NCI-H345 treated with DMSO at 0.1 percent for 48 hours (cell line): ENCODE measurements at regions not wholly inside any gene's neighbourhood (a gene's known extent, or its start where the extent isn't known, plus 50 kb on each side); places are given as distances from the start of the nearest gene placed in this dataset.

Source experiments
- DNase-seq: peaks from one replicate; lab custom pipeline; 2025; ENCODE audit not compliant: unreplicated experiment; lab: John Stamatoyannopoulos, UW

DNA sequence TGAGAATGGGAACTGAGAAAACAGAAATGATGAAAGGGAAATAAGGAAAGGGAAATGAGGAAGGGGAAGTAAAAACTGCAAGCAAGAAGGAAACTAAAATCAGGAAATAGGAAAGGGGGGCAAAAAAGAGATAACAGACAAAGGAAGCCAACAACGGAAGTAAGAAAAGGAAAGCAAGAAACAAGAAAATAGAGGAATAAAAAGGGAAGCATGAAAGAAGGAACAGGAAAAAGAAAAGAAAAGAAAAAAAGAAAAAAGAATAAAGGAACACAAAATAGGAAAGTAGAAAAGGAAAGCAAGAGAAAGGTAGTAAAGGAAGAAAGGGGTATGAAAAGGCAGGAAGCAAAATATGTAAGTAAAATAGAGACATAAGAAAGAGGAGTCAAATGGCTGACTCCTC, 241.2 kb upstream of the NCKAP5 start:
- DNase-seq, result no peak

DNA sequence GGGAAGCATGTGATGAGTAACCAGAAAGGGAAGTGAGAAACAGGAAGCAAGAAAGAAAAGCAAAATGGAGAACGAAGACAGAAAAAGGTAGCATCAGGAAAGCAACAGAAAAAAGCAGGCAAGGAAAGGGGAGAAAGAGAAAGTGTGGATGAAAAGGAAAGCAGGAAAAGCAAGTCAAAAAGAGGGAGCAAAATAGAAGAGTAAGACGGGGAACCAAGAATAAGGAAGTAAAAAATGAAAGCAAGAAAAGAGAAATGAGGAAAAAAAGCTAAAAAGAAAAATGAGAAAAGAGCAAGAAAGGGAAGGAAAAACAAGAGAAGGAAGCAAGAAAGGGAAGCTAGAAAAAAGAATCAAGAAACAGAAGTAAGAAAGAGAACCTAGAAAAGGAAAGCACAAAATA, 242.3 kb upstream of the NCKAP5 start:
- no peak for DNase-seq

DNA sequence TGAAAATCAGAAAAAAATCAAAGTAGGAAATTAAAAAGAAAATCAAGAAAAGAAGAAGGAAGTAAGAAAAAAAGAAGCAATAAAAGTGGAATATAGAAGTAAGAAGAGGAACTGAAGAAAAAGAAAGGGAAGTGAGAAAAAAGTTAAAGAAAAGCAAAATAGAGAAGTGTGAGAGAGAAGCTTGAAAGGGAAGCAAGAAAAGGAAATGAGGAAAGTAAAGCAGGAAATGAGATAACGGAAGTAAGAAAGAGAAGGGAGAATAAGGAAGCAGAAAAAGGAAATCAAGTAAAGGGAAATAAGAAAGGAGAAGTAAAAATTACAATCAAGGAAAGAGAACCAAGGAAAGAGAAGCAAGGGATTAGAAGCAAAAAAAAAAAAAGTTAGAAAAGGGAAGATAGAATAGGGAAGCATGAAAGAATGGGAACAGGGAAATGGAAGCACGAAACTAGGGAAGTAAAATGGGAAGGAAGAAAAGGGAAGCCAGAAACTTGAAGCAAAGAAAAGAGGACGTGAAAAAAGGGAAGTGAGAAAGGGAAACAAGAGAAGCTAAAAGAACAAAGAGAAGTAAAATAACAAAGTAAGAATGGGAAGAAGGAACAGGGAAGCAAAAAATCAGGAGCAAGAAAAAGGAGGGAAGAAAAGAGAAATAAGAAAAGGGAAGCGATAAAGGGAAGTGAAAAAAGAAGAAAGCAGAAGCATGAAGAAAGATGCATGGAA, 243.3 kb upstream of the NCKAP5 start:
- no peak for DNase-seq

DNA sequence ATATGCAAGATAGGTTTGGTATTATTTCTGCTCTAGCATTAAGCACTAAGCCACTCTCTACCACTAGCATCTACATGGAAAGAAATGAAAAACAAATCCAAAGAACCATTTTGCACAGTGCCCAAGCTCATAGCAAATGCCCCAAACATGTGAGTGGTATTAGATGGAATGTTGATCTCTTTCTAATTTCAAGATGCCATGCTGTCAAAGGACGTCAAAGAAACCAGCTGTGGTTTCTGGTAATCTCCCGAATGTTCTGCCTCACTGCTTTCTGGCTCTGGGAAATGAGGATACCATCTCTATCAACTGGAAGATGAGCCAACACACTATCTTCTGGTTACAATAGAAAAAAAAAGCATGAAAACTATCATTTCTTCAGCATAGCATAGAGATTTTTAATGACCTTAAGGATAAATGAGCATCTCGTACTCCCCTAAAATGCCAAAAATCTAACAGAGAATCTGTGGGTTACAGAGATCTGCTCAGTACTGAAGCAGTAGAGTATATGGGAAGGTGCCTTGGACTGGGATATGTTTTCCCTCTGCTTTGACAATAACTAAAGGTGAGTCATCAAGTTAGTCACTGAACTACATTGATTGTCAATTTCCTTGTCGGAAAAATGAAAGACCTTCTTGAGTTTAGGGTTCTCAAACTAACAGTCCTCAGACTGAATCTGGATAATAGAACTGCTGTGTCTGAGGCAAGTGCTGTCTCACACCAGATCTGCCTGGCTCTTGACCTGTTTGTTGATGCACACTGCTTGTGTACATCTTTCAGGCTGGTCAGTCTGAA, 244.8 kb upstream of the NCKAP5 start:
- DNase-seq, result no peak

DNA sequence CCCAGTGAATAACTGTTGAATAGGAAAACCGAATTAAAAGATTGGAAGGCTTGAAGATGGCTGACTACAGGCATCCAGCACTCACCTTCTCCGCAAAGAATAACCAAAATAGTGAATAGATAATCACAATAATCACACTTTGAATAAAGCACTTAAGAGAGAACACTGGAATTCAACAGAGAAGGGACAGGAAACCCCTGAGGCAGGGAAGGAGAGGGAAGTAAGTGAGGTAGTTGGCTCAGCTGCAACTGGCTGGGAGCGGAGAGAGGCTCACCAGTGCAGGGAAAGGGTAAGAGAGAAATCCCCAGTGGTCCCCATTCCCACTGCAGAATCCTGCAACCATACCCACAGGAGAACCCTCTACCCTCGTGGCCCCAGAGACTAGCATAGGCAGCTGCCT, 246.6 kb upstream of the NCKAP5 start:
- DNase-seq, result no peak

DNA sequence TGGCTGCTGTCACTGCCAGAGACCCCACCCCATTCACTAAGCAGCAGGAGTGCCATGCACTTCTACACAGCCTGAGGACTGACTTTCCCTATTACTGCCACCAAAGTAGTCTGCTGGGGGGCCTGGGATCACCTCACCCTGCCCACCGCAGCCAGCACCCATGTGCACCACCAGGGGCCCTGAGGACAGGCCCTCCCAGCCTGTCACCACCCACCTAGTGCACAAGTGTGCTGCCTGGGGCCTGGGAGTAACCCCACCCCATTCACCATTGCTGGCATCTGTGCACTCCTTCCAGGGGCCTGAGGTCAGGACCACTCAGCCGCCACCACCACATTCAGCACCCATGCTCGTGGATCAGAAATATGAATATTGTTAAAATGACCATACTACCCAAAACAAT, 247.8 kb upstream of the NCKAP5 start:
- no peak for DNase-seq

DNA sequence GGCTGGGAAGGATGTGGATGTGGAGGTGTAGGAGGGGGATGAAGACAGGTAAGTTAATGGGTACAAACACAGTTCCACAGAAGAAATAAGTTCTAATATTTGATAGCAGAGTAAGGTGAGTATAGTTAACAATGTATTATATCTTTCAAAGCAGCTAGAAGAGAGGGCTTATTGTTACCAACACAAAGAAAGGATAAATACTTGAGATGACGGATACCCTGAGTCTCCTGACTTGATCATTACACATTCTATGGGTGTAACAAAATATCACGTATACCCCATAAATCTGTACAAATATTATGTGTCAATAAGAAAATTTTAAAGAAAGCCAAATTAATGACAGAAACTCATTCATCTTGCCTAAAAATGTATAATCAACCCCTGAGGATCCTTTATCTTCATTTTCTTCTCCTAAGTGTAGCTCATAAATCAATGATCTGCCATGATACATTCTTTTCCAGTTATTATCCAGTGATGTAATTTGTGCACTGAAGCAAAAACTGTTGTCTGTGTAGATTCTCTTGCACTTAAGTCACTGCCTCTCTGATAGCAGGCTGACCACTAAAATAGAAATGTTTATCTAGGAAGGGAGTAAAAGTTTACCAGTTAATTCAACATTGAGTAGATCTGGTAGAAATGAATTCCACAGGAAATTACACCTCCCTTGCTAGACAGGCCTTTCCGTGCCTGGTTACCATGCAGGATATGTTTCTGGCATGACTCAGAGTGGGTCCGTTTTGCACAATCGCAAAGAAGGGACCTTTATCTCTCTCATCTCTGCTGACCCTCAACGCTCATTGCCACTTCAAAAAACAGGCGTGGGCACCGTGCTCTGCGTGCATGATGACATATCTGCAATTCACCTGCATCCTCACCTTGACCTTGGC, 249.7 kb upstream of the NCKAP5 start:
- DNase-seq, result no peak

DNA sequence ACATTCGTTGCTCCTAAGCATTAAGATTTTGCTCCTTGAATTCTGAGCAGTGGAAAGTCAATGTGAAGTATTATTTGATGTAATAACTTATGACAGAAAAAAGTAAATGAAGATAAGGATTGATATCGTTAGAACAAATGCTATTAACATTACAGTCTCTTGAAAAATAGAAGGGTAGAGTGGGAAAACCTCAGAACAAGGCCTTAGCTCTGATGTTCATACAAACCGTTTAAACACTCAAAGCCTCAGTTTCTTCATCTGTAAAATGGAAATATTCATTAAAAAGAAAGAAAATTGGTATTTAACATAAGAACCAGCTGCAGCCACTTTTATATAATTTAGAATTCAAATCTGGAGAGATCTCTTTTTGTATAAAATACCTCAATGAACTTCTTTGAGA, 250.4 kb upstream of the NCKAP5 start:
- no peak for DNase-seq

DNA sequence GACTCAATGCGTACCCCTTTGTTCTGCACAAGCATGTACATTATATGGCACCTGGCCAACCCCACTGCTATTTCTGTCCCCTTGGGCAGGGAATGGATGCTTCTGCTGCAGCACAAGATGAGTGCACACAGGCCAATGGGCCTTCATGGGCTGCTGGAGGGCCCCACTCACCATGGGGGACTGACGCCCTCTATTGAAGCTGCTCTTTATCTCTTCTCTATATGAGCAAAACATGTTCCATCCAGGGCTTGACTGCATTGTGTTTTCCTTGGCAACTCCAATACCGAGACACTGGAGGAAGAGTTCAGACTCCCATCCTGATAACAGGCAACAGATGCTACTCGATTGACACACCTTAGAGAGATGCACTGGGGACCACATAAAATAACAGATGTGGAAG, 251.6 kb upstream of the NCKAP5 start:
- DNase-seq, result no peak

DNA sequence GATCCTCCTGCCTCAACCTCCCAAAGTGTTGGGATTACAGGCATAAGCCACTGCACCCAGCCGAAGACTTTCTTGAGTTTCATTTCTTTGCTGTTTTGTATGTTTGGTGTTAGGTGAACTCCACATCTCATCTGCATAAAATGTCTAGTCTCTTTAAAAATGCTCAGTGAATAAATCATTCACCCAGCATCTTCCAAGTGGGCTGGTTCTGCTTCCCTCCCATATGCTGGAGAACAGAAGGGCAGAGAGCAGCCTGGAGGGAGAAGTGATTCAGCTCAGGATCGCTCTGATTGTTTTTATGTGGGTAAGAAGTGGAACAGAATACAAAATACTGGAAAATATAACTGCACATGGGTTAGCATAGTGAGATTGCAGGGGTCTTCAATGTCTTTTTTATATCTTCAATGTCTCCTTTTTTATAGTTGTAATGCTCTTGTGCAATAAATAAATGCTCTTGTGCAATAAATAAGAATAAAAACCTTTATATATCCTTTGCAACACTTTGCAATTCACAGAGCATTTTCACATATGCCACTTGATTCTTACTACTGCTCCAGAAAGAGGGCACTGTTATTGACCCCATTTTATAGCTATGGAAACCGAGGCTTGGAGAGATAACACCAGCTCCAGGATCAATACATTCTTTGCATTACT, 253.0 kb upstream of the NCKAP5 start:
- DNase-seq, result no peak

DNA sequence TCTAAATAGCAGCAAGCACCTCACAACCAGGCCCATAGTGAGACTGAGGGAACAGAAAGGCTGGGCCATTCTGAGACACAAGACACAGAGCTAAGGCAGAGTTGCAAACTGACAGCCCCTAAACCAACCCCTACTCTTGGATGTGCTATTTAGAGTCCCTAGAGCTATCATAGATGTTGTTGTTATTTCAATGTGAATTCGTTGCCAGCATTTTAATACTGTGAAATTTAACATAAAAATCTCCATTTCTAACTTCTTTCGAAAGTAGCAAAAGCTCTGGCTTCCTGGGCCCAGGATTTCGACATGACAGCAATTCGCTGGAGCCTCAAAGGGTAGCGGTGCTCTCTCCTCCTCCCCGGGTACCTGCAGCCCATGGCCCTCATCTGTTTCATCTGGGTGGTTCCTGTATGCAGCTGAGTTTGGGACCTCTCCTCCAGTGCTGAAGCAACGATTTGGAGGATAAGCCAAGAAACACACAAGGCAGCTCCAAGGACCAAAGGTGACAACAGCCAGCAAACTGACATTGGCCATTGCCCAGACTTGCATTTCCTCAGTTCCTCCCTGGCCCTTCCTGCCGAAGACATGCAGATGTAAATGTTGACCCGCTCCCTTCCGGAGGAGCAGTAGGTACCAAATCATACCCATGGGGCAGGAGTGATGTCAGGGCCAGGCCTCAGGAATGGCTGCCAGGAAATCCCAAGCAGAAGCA, 254.4 kb upstream of the NCKAP5 start:
- DNase-seq, result no peak

DNA sequence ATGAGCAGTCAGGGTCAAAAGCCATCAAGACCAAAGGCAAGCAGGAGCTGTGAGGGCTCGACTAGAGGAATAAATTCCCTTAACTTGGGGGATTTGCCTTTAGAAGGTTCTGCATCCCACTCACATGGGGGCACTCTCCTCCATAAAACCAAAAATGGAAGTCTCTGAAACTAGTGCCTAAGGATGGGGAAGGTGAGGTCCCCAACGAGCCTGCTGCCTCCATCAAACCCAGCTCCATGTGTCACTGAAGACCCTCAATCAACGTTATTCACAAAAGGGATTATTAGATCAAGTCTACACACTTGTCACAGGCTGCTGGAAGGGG, 254.9 kb upstream of the NCKAP5 start:
- no peak for DNase-seq

DNA sequence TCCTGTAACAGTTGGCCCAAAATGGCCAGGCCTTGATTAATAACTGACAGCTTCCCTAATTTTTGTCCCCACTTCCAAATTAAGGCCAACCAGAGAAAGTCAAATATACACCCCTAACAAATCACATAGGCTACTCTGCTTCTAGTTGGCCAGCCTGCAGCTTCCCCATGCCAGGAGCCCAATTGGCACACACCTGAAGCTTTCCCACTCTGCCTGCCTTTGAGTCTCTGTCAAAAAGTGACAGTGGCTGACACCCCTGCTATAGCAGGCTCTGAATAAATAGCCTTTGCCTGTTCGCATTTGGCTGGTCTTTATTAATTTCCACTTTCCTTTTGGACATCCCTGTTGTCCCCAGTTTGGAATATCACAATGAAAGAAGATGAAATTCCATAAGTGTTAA, 256.6 kb upstream of the NCKAP5 start:
- no peak for DNase-seq

DNA sequence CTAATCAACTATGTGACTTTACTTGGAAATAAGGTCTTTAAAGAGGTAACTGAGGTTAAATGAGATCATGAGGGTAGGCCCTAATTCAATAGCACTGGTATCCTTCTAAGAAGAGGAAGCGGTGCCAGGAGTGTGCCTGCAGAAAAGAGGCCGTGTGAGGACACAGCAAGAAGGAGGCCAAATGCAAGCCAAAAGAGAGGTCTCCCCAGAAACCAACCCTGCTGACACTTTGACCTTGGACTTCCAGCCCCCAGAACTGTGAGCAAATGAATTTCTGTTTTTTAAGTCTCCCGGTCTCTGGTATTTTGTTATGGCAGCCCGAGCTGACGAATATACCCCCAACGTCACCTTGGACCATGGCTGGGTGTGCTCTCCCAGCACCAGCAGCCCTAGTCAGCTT, 257.5 kb upstream of the NCKAP5 start:
- DNase-seq, result no peak

DNA sequence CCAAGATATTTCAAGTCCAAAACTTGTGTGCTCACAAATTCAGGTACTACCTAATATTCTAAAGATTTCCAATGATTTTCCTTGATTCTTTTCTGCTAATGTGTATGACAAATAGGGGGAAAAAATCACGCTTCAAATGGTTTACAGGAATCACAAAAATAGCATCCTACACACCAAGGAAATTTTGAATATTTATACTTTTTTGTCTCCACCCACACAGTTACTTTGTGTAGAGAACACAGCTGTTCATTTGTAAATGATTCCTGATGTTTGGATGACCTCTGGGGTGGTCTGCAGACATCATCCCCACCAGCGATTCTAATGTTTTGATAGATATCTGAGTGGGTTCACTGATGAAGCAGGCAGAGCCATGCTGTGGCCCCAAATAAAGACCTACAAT, 260.6 kb upstream of the NCKAP5 start:
- no peak for DNase-seq

DNA sequence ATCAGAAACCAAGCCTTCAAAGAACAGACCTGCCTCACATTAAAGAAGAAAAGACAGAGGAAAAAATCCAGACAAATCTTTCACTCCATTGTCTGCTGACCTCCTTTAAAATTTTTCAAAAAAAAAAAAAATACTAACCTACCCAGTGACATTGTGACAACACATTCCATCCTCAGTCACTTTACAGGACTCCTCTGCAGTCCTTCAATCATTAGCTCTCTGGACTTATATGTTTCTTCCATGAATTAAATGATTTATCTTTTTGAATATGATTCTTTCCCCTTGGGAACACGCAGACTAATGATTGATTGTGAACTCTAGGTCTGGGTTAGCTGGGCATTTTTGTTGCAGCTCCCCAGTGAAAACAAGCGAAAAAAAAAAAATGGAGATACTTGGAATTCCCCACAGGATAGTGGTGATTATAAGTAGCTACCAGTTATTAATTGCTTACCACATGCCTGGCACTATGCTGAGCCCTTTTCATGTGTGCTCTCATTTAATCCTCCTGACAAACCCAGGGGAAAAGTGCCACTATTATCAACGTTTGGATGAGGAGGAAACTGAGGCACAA, 261.3 kb upstream of the NCKAP5 start:
- no peak for DNase-seq

DNA sequence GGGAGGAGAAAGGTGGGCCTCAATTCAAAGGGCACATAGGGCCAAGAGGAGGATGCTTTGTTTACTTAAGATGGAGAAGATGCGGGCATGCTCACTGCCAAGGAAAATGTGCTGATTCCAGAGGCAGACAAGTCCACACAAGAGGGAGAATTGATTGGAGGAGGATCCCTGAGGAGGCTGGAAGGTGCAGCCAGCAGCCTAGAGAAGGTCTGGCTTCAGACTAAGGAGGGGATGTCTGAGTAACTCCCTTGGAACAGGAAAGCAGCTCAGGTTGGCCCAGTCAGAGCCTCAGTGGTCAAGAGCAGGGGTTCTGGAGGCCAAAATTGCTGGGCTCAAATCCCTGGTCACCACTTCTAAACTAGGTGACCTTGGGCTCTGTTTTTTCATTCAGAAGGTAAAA, 265.5 kb upstream of the NCKAP5 start:
- no peak for DNase-seq

DNA sequence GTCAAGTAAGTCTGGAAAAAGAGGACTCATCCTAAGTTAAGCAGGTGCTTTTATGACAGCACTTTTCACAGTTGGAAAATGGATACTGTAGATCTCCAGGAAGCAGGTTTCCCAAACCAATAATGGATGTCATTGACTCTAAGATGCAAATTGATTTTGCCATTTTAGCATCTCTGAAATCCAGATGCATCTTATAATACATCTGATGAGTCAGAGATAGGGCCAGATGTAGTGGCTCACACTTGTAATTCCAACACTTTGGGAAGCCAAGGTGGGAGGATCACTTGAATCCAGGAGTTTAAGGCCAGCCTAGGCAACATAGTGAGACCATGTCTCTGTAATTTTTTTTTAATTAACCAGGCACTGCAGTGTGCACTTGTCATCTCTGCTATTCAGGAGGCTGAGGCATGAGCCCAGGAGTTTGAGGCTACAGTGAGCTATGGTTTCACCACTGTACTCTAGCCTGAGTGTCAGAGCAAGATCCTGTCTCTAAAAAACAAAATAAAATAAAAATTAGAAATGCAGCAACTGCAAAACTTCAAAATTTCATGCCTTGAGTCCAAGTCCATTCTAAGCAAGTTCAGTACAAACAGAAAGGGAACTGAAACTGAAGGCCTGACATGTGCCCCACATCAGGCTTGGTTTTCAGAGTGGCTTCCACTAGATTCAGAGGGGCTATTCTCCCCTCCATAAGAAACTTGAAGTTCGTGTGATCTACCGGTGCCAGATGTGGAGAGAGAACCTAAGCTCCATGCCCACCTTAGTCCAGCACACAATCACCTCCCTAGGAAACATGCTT, 267.8 kb upstream of the NCKAP5 start:
- no peak for DNase-seq

DNA sequence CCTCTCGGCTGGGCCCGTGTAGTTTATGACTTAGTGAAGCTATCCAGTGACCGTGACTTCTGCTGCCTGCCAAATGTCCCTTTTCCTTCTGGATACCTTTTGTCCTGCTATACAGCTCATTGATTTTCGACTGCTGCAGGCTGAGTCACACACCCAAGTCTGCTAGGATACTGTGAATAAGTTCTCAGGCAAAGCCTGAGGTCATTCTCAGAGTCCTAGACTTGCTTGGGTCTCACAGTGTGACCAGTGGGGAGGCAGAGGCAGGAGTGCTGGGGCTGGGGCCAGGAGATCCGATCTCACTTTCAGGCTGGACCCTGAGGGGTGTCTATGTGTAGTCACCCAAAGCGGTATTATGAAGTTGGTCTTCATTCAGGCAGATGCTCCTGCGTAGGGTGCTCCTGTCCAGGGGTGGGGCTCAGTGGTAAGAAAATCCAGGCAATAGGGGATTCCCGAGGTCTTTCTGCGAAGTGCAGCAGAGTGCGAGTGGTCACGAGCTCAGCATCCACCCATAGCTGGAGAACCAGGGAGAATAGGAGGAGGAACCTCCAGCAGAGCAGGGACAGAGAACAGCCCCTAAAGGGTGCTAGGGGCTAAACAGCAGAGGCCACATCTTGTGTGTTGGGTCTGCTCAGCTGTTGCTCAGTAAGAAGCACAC, 268.6 kb upstream of the NCKAP5 start:
- no peak for DNase-seq
